GM12878 (cell line): ENCODE measurements at regions not wholly inside any gene's neighbourhood (a gene's known extent, or its start where the extent isn't known, plus 50 kb on each side); places are given as distances from the start of the nearest gene placed in this dataset.

Experiments used
- ATAC-seq: fragments of 200-7000 bp; cut with Tn5 transposase; 3 replicates; pipeline ENCODE4 v1.9.1; 2020; ENCODE audit warnings: mild to moderate bottlenecking, moderate library complexity
- BruUV-seq: library from RNA; stranded (reverse); fragments of 400-500 nt; replicated peaks from 2 replicates; lab custom pipeline; 2021; lab: Mats Ljungman, UMichigan
- CTCF ChIA-PET: fragments of 300-600 bp; sonication (Branson Sonifier 250); formaldehyde crosslinking; extraction: SDS; loops from one replicate; lab custom pipeline; 2021; ENCODE audit warnings: inconsistent platforms; lab: Yijun Ruan, JAX
- POLR2A ChIA-PET: fragments of 350-600 bp; formaldehyde crosslinking; extraction: SDS; loops from one replicate; lab custom pipeline; 2021; ENCODE audit warnings: inconsistent platforms; lab: Charles Lee
- RAD21 ChIA-PET: fragments of 300-600 bp; sonication (Branson Sonifier 250); formaldehyde crosslinking; loops from one replicate; lab custom pipeline; 2023; ENCODE audit warnings: antibody characterized with exemption; ENCODE audit not compliant: unreplicated experiment; lab: Charles Lee
- SMC1A ChIA-PET: fragments of 300-600 bp; sonication (Branson Sonifier 250); formaldehyde crosslinking; loops from one replicate; lab custom pipeline; 2023; ENCODE audit not compliant: unreplicated experiment, uncharacterized antibody; lab: Charles Lee
- DNase-seq: peaks from one replicate; pipeline ENCODE4 v3.0.0-alpha.2; 2011; ENCODE audit warnings: low read depth, low spot score
- FAIRE-seq: peaks from 3 replicates; lab custom pipeline; 2011; peaks lifted over from hg19 to GRCh38; lab: Jason Lieb, UNC
- H2AFZ ChIP-seq: 2 replicates; pipeline ENCODE4 v1.6.0; 2011; ENCODE audit warnings: low read depth, low read length, control low read depth; ENCODE audit not compliant: control insufficient read depth
- H3K27ac ChIP-seq: 2 replicates; pipeline ENCODE4 v1.5.1; 2011; ENCODE audit warnings: control low read depth; ENCODE audit not compliant: control insufficient read depth, insufficient read depth
- H3K27me3 ChIP-seq, 2 experiments: replicated peaks in 1 of 2; 2 replicates each; pipeline versions ENCODE4 v1.6.0 to v1.6.1; 2011; ENCODE audit warnings: low read length in 1 of 2; ENCODE audit not compliant: control insufficient read depth in 2 of 2, insufficient read depth in 2 of 2
- H3K36me3 ChIP-seq, 2 experiments: 2 replicates each; pipeline ENCODE4 v1.5.1; 2011; ENCODE audit warnings: low read length in 1 of 2; ENCODE audit not compliant: control insufficient read depth in 2 of 2, insufficient read depth in 2 of 2
- H3K4me1 ChIP-seq: 2 replicates; pipeline ENCODE4 v1.6.1; 2011; ENCODE audit warnings: mild to moderate bottlenecking, low read length, moderate library complexity, mixed read lengths; ENCODE audit not compliant: control insufficient read depth, insufficient read depth
- H3K4me2 ChIP-seq: 2 replicates; pipeline ENCODE4 v1.6.0; 2011; ENCODE audit warnings: control low read depth; ENCODE audit not compliant: control insufficient read depth, insufficient read depth
- H3K4me3 ChIP-seq: fragments of 200-600 bp; sonication (generic); 2 replicates; pipeline ENCODE4 v1.5.1; 2016
- H3K79me2 ChIP-seq: 2 replicates; pipeline ENCODE4 v1.6.0; 2011; ENCODE audit warnings: low read length; ENCODE audit not compliant: control insufficient read depth, insufficient read depth
- H3K9ac ChIP-seq: 2 replicates; pipeline ENCODE4 v1.8.0; 2011; ENCODE audit warnings: low read length, control low read depth, mixed read lengths; ENCODE audit not compliant: control insufficient read depth, insufficient read depth
- H3K9me3 ChIP-seq: replicated peaks from 3 replicates; pipeline ENCODE4 v1.5.1; 2011; ENCODE audit warnings: mild to moderate bottlenecking, low read length; ENCODE audit not compliant: control insufficient read depth, insufficient read depth
- H4K20me1 ChIP-seq: 2 replicates; pipeline ENCODE4 v1.6.0; 2011; ENCODE audit not compliant: control insufficient read depth, insufficient read depth
- ASH2L ChIP-seq: fragments of 300-600, 200-600 bp; sonication (generic); IDR thresholded peaks from 2 replicates; pipeline ENCODE4 v1.6.1; 2017; ENCODE audit warnings: low read depth, mild to moderate bottlenecking, borderline replicate concordance
- ESRRA ChIP-seq: IDR thresholded peaks from 2 replicates; pipeline ENCODE4 v1.6.1; 2012; ENCODE audit warnings: mild to moderate bottlenecking, low read length, improper control_type of control experiment
- FOS ChIP-seq: IDR thresholded peaks from 3 replicates; pipeline ENCODE4 v1.6.1; 2011; ENCODE audit warnings: borderline replicate concordance; ENCODE audit not compliant: insufficient read length; ENCODE audit errors: extremely low read depth
- HDGF ChIP-seq: fragments of 450-650 bp; IDR thresholded peaks from 2 replicates; pipeline ENCODE4 v1.6.1; 2016; ENCODE audit warnings: antibody characterized with exemption
- MYB ChIP-seq: fragments of 150-350 bp; IDR thresholded peaks from 2 replicates; pipeline ENCODE4 v1.6.1; 2014; ENCODE audit warnings: mild to moderate bottlenecking, low read depth, low read length, borderline replicate concordance
- NBN ChIP-seq: fragments of 450-650 bp; IDR thresholded peaks from 2 replicates; pipeline ENCODE4 v1.6.1; 2016
- PML ChIP-seq: IDR thresholded peaks from 2 replicates; pipeline ENCODE4 v1.6.1; 2012; ENCODE audit warnings: low read length, inconsistent platforms
- POLR2AphosphoS5 ChIP-seq: IDR thresholded peaks from 2 replicates; pipeline ENCODE4 v1.6.1; 2011; ENCODE audit warnings: mild to moderate bottlenecking, low read length, inconsistent platforms
- RB1 ChIP-seq: fragments of 450-650 bp; formaldehyde crosslinking; IDR thresholded peaks from 2 replicates; pipeline ENCODE4 v1.6.1; 2017; ENCODE audit warnings: mild to moderate bottlenecking, borderline replicate concordance
- RUNX3 ChIP-seq: IDR thresholded peaks from 2 replicates; pipeline ENCODE4 v1.6.1; 2012; ENCODE audit warnings: low read length, inconsistent platforms
- SPI1 ChIP-seq: IDR thresholded peaks from 2 replicates; pipeline ENCODE4 v1.6.1; 2011; ENCODE audit warnings: low read depth, mild to moderate bottlenecking, low read length, moderate library complexity, borderline replicate concordance; ENCODE audit not compliant: insufficient read depth
- ZNF384 ChIP-seq: IDR thresholded peaks from 2 replicates; pipeline ENCODE4 v1.6.1; 2012; ENCODE audit warnings: low read depth, mild to moderate bottlenecking, low read length, improper control_type of control experiment, borderline replicate concordance
- WGBS: methylation state at CpG from one replicate; pipeline ENCODE4 v1.1.6; 2016; ENCODE audit warnings: low lambda C conversion rate; ENCODE audit not compliant: insufficient replicate concordance, insufficient coverage; ENCODE audit errors: missing lambda C conversion rate; 5-methylcytosine and 5-hydroxymethylcytosine counted together
- in situ Hi-C: fragments of 300-500 bp; cut with MboI; formaldehyde crosslinking; loops from 9 replicates; pipeline ENCODE4 v1.14.3; 2018; ENCODE audit warnings: mixed read lengths
- intact Hi-C: fragments of 100-400 bp; cut with micrococcal nuclease; formaldehyde crosslinking; loops from one replicate; pipeline ENCODE4 v1.14.2; 2022; ENCODE audit not compliant: unreplicated experiment
- TF ChIP-seq, protein P1 (sequence below): IDR thresholded peaks from 2 replicates; pipeline ENCODE4 v1.6.1; 2012; ENCODE audit warnings: low read depth, low read length, improper control_type of control experiment
- TF ChIP-seq, protein P2 (sequence below): fragments of 450-650 bp; IDR thresholded peaks from 2 replicates; pipeline ENCODE4 v1.6.1; 2016; ENCODE audit warnings: mild to moderate bottlenecking
- TF ChIP-seq, protein P3 (sequence below): fragments of 450-650 bp; formaldehyde crosslinking; IDR thresholded peaks from 2 replicates; pipeline ENCODE4 v1.5.0; 2022; ENCODE audit warnings: mild to moderate bottlenecking, missing genetic modification characterization

DNA sequence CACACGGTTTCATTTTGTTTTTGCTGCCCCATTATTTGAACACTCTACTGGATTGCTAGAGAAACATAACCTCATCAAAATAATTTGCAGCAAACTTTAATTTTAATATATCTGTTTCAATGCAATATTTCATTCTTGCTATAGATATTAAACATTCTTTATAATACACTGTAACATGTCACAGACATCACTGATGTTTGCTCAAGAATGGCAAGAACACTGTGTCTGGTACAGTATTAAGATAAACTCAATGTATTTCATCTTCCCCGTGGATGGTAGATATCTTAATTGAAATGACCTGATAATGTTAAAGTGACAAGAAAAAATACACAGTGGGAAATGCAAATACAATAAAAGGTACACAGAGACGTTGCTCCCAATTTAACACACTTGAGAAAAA is 86.0 kb downstream of the PTCHD4 start (continued):
- TF ChIP-seq ZNF384 (no peak), NBN (no peak)

DNA sequence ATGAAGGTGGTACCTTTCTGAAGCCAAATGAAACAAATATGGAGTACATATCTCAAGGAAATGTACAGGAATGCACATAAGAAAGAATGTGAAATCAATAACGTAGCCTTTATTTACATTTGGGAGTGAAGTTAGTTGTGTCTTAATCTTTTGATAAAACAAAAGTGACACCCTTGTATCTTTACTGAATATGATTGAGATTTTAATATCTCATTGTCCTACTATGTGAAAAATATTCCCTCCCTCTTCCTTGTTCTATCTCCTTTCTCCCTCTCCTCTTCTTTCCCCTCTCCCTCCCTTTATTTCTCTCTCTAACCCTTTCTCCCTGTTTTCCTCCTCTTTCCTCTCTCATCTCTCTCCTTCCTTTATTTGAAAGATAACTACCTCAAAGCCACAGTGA is 89.1 kb downstream of the PTCHD4 start:
- peaks cover 0 to 2% of the 10 kb centered on the region in 2 experiments; a peak in 1 of 4 replicates for H3K27me3 ChIP-seq
- DNase-seq, result no peak
- intact Hi-C loops (no loop called here), in situ Hi-C loops (no loop called here)
- ATAC-seq, result no peak
- RAD21 ChIA-PET, result no interaction called here
- H3K9me3 ChIP-seq, result no peaks in the 10 kb centered on the region
- H3K4me1 ChIP-seq, result no peaks in the 10 kb centered on the region
- CTCF ChIA-PET, result no interaction called here
- H3K9ac ChIP-seq, result no peak overlapping the region
- TF ChIP-seq ESRRA (no peak), HDGF (no peak), PML (no peak), ZNF384 (no peak), SPI1 (no peak), ASH2L (no peak), RB1 (no peak), FOS (no peak), RUNX3 (no peak), MYB (no peak), POLR2AphosphoS5 (no peak)
- TF ChIP-seq, protein P1, sequence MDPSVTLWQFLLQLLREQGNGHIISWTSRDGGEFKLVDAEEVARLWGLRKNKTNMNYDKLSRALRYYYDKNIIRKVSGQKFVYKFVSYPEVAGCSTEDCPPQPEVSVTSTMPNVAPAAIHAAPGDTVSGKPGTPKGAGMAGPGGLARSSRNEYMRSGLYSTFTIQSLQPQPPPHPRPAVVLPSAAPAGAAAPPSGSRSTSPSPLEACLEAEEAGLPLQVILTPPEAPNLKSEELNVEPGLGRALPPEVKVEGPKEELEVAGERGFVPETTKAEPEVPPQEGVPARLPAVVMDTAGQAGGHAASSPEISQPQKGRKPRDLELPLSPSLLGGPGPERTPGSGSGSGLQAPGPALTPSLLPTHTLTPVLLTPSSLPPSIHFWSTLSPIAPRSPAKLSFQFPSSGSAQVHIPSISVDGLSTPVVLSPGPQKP, result no peak
- TF ChIP-seq, protein P2, sequence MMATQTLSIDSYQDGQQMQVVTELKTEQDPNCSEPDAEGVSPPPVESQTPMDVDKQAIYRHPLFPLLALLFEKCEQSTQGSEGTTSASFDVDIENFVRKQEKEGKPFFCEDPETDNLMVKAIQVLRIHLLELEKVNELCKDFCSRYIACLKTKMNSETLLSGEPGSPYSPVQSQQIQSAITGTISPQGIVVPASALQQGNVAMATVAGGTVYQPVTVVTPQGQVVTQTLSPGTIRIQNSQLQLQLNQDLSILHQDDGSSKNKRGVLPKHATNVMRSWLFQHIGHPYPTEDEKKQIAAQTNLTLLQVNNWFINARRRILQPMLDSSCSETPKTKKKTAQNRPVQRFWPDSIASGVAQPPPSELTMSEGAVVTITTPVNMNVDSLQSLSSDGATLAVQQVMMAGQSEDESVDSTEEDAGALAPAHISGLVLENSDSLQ, result no peak
- TF ChIP-seq, protein P3, sequence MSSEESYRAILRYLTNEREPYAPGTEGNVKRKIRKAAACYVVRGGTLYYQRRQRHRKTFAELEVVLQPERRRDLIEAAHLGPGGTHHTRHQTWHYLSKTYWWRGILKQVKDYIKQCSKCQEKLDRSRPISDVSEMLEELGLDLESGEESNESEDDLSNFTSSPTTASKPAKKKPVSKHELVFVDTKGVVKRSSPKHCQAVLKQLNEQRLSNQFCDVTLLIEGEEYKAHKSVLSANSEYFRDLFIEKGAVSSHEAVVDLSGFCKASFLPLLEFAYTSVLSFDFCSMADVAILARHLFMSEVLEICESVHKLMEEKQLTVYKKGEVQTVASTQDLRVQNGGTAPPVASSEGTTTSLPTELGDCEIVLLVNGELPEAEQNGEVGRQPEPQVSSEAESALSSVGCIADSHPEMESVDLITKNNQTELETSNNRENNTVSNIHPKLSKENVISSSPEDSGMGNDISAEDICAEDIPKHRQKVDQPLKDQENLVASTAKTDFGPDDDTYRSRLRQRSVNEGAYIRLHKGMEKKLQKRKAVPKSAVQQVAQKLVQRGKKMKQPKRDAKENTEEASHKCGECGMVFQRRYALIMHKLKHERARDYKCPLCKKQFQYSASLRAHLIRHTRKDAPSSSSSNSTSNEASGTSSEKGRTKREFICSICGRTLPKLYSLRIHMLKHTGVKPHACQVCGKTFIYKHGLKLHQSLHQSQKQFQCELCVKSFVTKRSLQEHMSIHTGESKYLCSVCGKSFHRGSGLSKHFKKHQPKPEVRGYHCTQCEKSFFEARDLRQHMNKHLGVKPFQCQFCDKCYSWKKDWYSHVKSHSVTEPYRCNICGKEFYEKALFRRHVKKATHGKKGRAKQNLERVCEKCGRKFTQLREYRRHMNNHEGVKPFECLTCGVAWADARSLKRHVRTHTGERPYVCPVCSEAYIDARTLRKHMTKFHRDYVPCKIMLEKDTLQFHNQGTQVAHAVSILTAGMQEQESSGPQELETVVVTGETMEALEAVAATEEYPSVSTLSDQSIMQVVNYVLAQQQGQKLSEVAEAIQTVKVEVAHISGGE, result no peak
- H3K27ac ChIP-seq, result no peak overlapping the region
- H3K79me2 ChIP-seq, result no peaks in the 10 kb centered on the region
- SMC1A ChIA-PET, result interaction anchor here (1.5 kb wide), 1 partner anchor 8 kb away, joined by 6 read pairs; no protein-coding TSS in a partner anchor
- FAIRE-seq, result no peak
- WGBS, result 0% methylated on average over 1 of the region's 1 CpG
- H4K20me1 ChIP-seq, result no peaks in the 10 kb centered on the region
- no peak overlapping the region for H3K4me2 ChIP-seq
- no peak overlapping the region for H2AFZ ChIP-seq
- no peak overlapping the region for H3K4me3 ChIP-seq
- POLR2A ChIA-PET, result no interaction called here
- BruUV-seq, result no TSS peak
- no peaks in the 10 kb centered on the region for H3K36me3 ChIP-seq
